Hematopoietic multipotent progenitor cell treated with erythropoietin and hydrocortisone succinate and interleukin-3 and kit ligand, for 17 days (in vitro differentiated cells): ENCODE measurements at regions not wholly inside any gene's neighbourhood (a gene's known extent, or its start where the extent isn't known, plus 50 kb on each side); places are given as distances from the start of the nearest gene placed in this dataset.

ENCODE experiments used
- DNase-seq: peaks from one replicate; pipeline ENCODE4 v3.0.0-alpha.2; 2015; ENCODE audit warnings: low spot score

GRCh38 chr16:66289051-66289680 lies 77.3 kb upstream of the CDH5 start:
- DNase-seq, result no peak

GRCh38 chr16:66287926-66288325 lies 78.6 kb upstream of the CDH5 start:
- no peak for DNase-seq

- no peak for DNase-seq
Observed at GRCh38 chr16:66287416-66287815, 79.1 kb upstream of the CDH5 start.

- DNase-seq, result no peak
Observed at GRCh38 chr16:66286527-66286926, 80.0 kb upstream of the CDH5 start.

GRCh38 chr16:66278604-66279262 lies 87.8 kb upstream of the CDH5 start:
- no peak for DNase-seq

- DNase-seq, result no peak
Observed at GRCh38 chr16:66278111-66278531, 88.4 kb upstream of the CDH5 start.

- DNase-seq, result no peak
Observed at GRCh38 chr16:66277311-66278070, 89.0 kb upstream of the CDH5 start.

GRCh38 chr16:66275775-66276428 lies 90.6 kb upstream of the CDH5 start:
- DNase-seq, result no peak

- DNase-seq, result no peak
Observed at GRCh38 chr16:66274335-66275110, 92.0 kb upstream of the CDH5 start.

- no peak for DNase-seq
Observed at GRCh38 chr16:66273644-66274334, 92.7 kb upstream of the CDH5 start.

- DNase-seq, result no peak
Observed at GRCh38 chr16:66273053-66273452, 93.4 kb upstream of the CDH5 start.

GRCh38 chr16:66272461-66272860 lies 94.0 kb upstream of the CDH5 start:
- no peak for DNase-seq

- no peak for DNase-seq
Observed at GRCh38 chr16:66271074-66272060, 95.1 kb upstream of the CDH5 start.

GRCh38 chr16:66270333-66270927 lies 96.1 kb upstream of the CDH5 start:
- peak; percentile 35 for DNase-seq

- DNase-seq, result no peak
Observed at GRCh38 chr16:66269617-66270332, 96.7 kb upstream of the CDH5 start.

- DNase-seq, result no peak
Observed at GRCh38 chr16:66267292-66268014, 99.0 kb upstream of the CDH5 start.

- DNase-seq, result no peak
Observed at GRCh38 chr16:66266436-66267291, 99.8 kb upstream of the CDH5 start.
